Neural cell (in vitro differentiated cells): ENCODE measurements at regions not wholly inside any gene's neighbourhood (a gene's known extent, or its start where the extent isn't known, plus 50 kb on each side); places are given as distances from the start of the nearest gene placed in this dataset.

Experiments
- H2AFZ ChIP-seq: fragments of 200-600, 300-800 bp; sonication (generic), shearing (Covaris generic); 2 replicates; pipeline ENCODE4 v1.6.0; 2014; ENCODE audit warnings: low read depth, mild to moderate bottlenecking, antibody characterized with exemption, low read length, moderate library complexity
- H3F3A ChIP-seq: fragments of 200-600 bp; shearing (Covaris generic); 2 replicates; pipeline ENCODE4 v1.6.1; 2016; ENCODE audit warnings: mild to moderate bottlenecking, moderate library complexity, mixed read lengths, antibody characterized with exemption, low read length; ENCODE audit not compliant: insufficient read depth, poor library complexity, severe bottlenecking
- H3K27ac ChIP-seq: fragments of 200-600, 300-800 bp; sonication (generic), shearing (Covaris generic); 2 replicates; pipeline ENCODE4 v1.5.1; 2014; ENCODE audit warnings: mild to moderate bottlenecking, low read length, moderate library complexity
- H3K27me3 ChIP-seq: fragments of 300-800, 200-600 bp; sonication (generic), shearing (Covaris generic); 2 replicates; pipeline ENCODE4 v1.6.0; 2014; ENCODE audit warnings: mild to moderate bottlenecking, low read depth, low read length, moderate library complexity; ENCODE audit not compliant: insufficient read depth
- H3K36me3 ChIP-seq: fragments of 300-800, 200-600 bp; sonication (generic), shearing (Covaris generic); 2 replicates; pipeline ENCODE4 v1.5.1; 2014; ENCODE audit warnings: mild to moderate bottlenecking, antibody characterized with exemption, low read length, moderate library complexity; ENCODE audit not compliant: insufficient read depth
- H3K4me2 ChIP-seq: fragments of 300-800, 200-600 bp; sonication (generic), shearing (Covaris generic); 2 replicates; pipeline ENCODE4 v1.6.0; 2014; ENCODE audit warnings: mild to moderate bottlenecking, low read length
- H3K4me3 ChIP-seq: fragments of 300-800, 200-600 bp; sonication (generic), shearing (Covaris generic); 2 replicates; pipeline ENCODE4 v1.5.1; 2014; ENCODE audit warnings: mild to moderate bottlenecking, low read length, moderate library complexity
- H3K79me2 ChIP-seq: fragments of 200-600 bp; shearing (Covaris generic); replicated peaks from 2 replicates; pipeline ENCODE4 v1.6.0; 2014; ENCODE audit warnings: mild to moderate bottlenecking, low read length, moderate library complexity; ENCODE audit not compliant: insufficient read depth
- H3K9ac ChIP-seq: fragments of 300-800, 200-600 bp; sonication (generic), shearing (Covaris generic); 2 replicates; pipeline ENCODE4 v1.6.1; 2016; ENCODE audit warnings: mild to moderate bottlenecking, low read length, mixed read lengths
- H3K9me2 ChIP-seq: fragments of 200-600 bp; shearing (Covaris generic); 2 replicates; pipeline ENCODE4 v1.6.1; 2016; ENCODE audit warnings: mild to moderate bottlenecking, low read length, mixed read lengths; ENCODE audit not compliant: insufficient read depth
- H3K9me3 ChIP-seq: fragments of 200-600, 300-800 bp; sonication (generic), shearing (Covaris generic); 2 replicates; pipeline ENCODE4 v1.6.1; 2016; ENCODE audit warnings: mild to moderate bottlenecking, mixed run types, low read length, moderate library complexity, mixed read lengths
- H4K20me1 ChIP-seq: fragments of 200-600 bp; shearing (Covaris generic); 2 replicates; pipeline ENCODE4 v1.6.1; 2016; ENCODE audit warnings: mild to moderate bottlenecking, mixed run types; ENCODE audit not compliant: insufficient read depth
- CTCF ChIP-seq: fragments of 450-650 bp; IDR thresholded peaks from 2 replicates; pipeline ENCODE4 v1.5.1; 2014; ENCODE audit warnings: antibody characterized with exemption, mild to moderate bottlenecking, moderate library complexity; ENCODE audit not compliant: poor library complexity, severe bottlenecking
- EP300 ChIP-seq: fragments of 450-650 bp; conservative IDR thresholded peaks from 2 replicates; pipeline ENCODE4 v1.6.1; 2014; ENCODE audit warnings: antibody characterized with exemption, mild to moderate bottlenecking, moderate library complexity; ENCODE audit not compliant: poor library complexity, severe bottlenecking
- EZH2 ChIP-seq: fragments of 200-600, 300-800 bp; shearing (Covaris generic), sonication (generic); IDR thresholded peaks from 2 replicates; pipeline ENCODE4 v1.6.1; 2014; ENCODE audit warnings: antibody characterized with exemption, low read length, borderline replicate concordance, mild to moderate bottlenecking; ENCODE audit not compliant: insufficient read depth, poor library complexity, severe bottlenecking
- MXI1 ChIP-seq: fragments of 450-650 bp; conservative IDR thresholded peaks from 2 replicates; pipeline ENCODE4 v1.6.1; 2014; ENCODE audit warnings: antibody characterized with exemption, mild to moderate bottlenecking; ENCODE audit not compliant: poor library complexity, severe bottlenecking
- POLR2AphosphoS5 ChIP-seq: IDR thresholded peaks from 2 replicates; pipeline ENCODE4 v1.6.1; 2012
- RAD21 ChIP-seq: fragments of 450-650 bp; conservative IDR thresholded peaks from 2 replicates; pipeline ENCODE4 v1.6.1; 2014; ENCODE audit warnings: antibody characterized with exemption, mild to moderate bottlenecking, moderate library complexity
- REST ChIP-seq: IDR thresholded peaks from 2 replicates; pipeline ENCODE4 v1.6.1; 2012; ENCODE audit warnings: borderline replicate concordance
- SMC3 ChIP-seq: fragments of 450-650 bp; conservative IDR thresholded peaks from 2 replicates; pipeline ENCODE4 v1.6.1; 2014; ENCODE audit warnings: antibody characterized with exemption, mild to moderate bottlenecking, moderate library complexity; ENCODE audit not compliant: poor library complexity
- TAF1 ChIP-seq: IDR thresholded peaks from 2 replicates; pipeline ENCODE4 v1.6.1; 2012; ENCODE audit warnings: low read depth

GRCh38 chr4:95985791-95986550 lies 146.1 kb downstream of the PDHA2 start:
- H4K20me1 ChIP-seq = no peaks in the 10 kb centered on the region
- no peak overlapping the region for H3K4me3 ChIP-seq
- H2AFZ ChIP-seq = no peak overlapping the region
- no peaks in the 10 kb centered on the region for H3K9me2 ChIP-seq
- no peak overlapping the region for H3K4me2 ChIP-seq
- H3K9me3 ChIP-seq = no peaks in the 10 kb centered on the region
- no peak overlapping the region for H3K9ac ChIP-seq
- H3K36me3 ChIP-seq = no peaks in the 10 kb centered on the region
- H3K79me2 ChIP-seq = no peaks in the 10 kb centered on the region
- H3K27ac ChIP-seq = no peak overlapping the region
- H3F3A ChIP-seq = no peaks in the 10 kb centered on the region
- TF ChIP-seq CTCF = no peak
- TF ChIP-seq RAD21 = no peak
- no peak for TF ChIP-seq EZH2
- TF ChIP-seq POLR2AphosphoS5 = no peak
- no peak for TF ChIP-seq SMC3
- no peak for TF ChIP-seq TAF1
- TF ChIP-seq REST = no peak
- TF ChIP-seq EP300 = no peak
- no peak for TF ChIP-seq MXI1
- no peaks in the 10 kb centered on the region for H3K27me3 ChIP-seq

GRCh38 chr4:95987851-95988250 lies 148.0 kb downstream of the PDHA2 start:
- H3K36me3 ChIP-seq = no peaks in the 10 kb centered on the region
- no peaks in the 10 kb centered on the region for H3K9me3 ChIP-seq
- no peaks in the 10 kb centered on the region for H4K20me1 ChIP-seq
- no peaks in the 10 kb centered on the region for H3K79me2 ChIP-seq
- H3K9me2 ChIP-seq = no peaks in the 10 kb centered on the region
- no peak overlapping the region for H2AFZ ChIP-seq
- H3F3A ChIP-seq = no peaks in the 10 kb centered on the region
- H3K27me3 ChIP-seq = no peaks in the 10 kb centered on the region
- H3K4me3 ChIP-seq = no peak overlapping the region
- no peak overlapping the region for H3K27ac ChIP-seq
- no peak overlapping the region for H3K9ac ChIP-seq
- no peak for TF ChIP-seq REST
- TF ChIP-seq CTCF = no peak
- TF ChIP-seq TAF1 = no peak
- TF ChIP-seq RAD21 = no peak
- TF ChIP-seq POLR2AphosphoS5 = no peak
- no peak for TF ChIP-seq EZH2
- no peak for TF ChIP-seq MXI1
- no peak for TF ChIP-seq EP300
- no peak for TF ChIP-seq SMC3
- H3K4me2 ChIP-seq = no peak overlapping the region
